PC-3 (cell line): ENCODE measurements at regions not wholly inside any gene's neighbourhood (a gene's known extent, or its start where the extent isn't known, plus 50 kb on each side); places are given as distances from the start of the nearest gene placed in this dataset.
A peak's percentile ranks its signal among the peaks of the same experiment; 100 is the strongest.

Source experiments
- ATAC-seq: fragments of 200-7000 bp; cut with Tn5 transposase; 2 replicates; pipeline ENCODE4 v1.9.1; 2020; ENCODE audit warnings: mild to moderate bottlenecking, moderate library complexity
- BruUV-seq: library from RNA; stranded (reverse); fragments of 400-500 nt; replicated peaks from 2 replicates; lab custom pipeline; 2021; lab: Mats Ljungman, UMichigan
- CTCF ChIA-PET: fragments of 300-600 bp; sonication (Branson Sonifier 250); formaldehyde crosslinking; loops from one replicate; lab custom pipeline; 2022; ENCODE audit warnings: antibody characterized with exemption; lab: Charles Lee
- POLR2A ChIA-PET: fragments of 300-600 bp; sonication (Branson Sonifier 250); formaldehyde crosslinking; loops from one replicate; lab custom pipeline; 2022; ENCODE audit warnings: antibody characterized with exemption; ENCODE audit not compliant: unreplicated experiment; lab: Charles Lee
- DNase-seq: peaks from one replicate; pipeline ENCODE4 v3.0.0-alpha.2; 2015
- H2AFZ ChIP-seq: fragments of 300-600 bp; sonication (generic); 2 replicates; pipeline ENCODE4 v1.6.0; 2016; ENCODE audit warnings: antibody characterized with exemption, low read length
- H3F3A ChIP-seq: fragments of 300-600 bp; sonication (generic); one replicate; pipeline ENCODE4 v1.6.0; 2017; ENCODE audit warnings: antibody characterized with exemption, low read length, control low read depth, mild to moderate bottlenecking; ENCODE audit not compliant: unreplicated experiment
- H3K27ac ChIP-seq: fragments of 300-600 bp; sonication (generic); 2 replicates; pipeline ENCODE4 v1.5.1; 2016; ENCODE audit warnings: mild to moderate bottlenecking, low read length
- H3K27me3 ChIP-seq: fragments of 300-600 bp; sonication (generic); 2 replicates; pipeline ENCODE4 v1.6.1; 2016; ENCODE audit warnings: low read length, mixed read lengths
- H3K36me3 ChIP-seq: fragments of 300-600 bp; sonication (generic); 2 replicates; pipeline ENCODE4 v1.6.1; 2016; ENCODE audit warnings: low read depth, mixed run types, low read length, mixed read lengths
- H3K4me1 ChIP-seq: fragments of 300-600 bp; sonication (generic); 2 replicates; pipeline ENCODE4 v1.5.1; 2016; ENCODE audit warnings: low read length; ENCODE audit not compliant: insufficient read depth
- H3K4me2 ChIP-seq: fragments of 300-600 bp; sonication (generic); 2 replicates; pipeline ENCODE4 v1.6.0; 2016; ENCODE audit warnings: low read length
- H3K4me3 ChIP-seq: fragments of 300-600 bp; sonication (generic); 2 replicates; pipeline ENCODE4 v1.5.1; 2016; ENCODE audit warnings: mild to moderate bottlenecking, low read length, mixed read lengths
- H3K79me2 ChIP-seq: fragments of 300-600 bp; sonication (generic); 2 replicates; pipeline ENCODE4 v1.6.1; 2017; ENCODE audit warnings: low read length, mixed read lengths
- H3K9ac ChIP-seq: fragments of 300-600 bp; sonication (generic); 2 replicates; pipeline ENCODE4 v1.6.0; 2016; ENCODE audit warnings: mild to moderate bottlenecking, low read length
- H3K9me2 ChIP-seq: fragments of 300-600 bp; sonication (generic); replicated peaks from 2 replicates; pipeline ENCODE4 v1.6.1; 2016; ENCODE audit warnings: mixed run types, low read length, mixed read lengths
- H3K9me3 ChIP-seq: fragments of 300-600 bp; sonication (generic); 2 replicates; pipeline ENCODE4 v1.6.1; 2016; ENCODE audit warnings: low read length, mixed read lengths
- H4K20me1 ChIP-seq: fragments of 300-600 bp; sonication (generic); 2 replicates; pipeline ENCODE4 v1.6.1; 2016; ENCODE audit warnings: low read length, mixed read lengths
- EZH2 ChIP-seq: fragments of 300-600 bp; sonication (generic); IDR thresholded peaks from one replicate; pipeline ENCODE4 v1.6.1; 2017; ENCODE audit warnings: antibody characterized with exemption, mild to moderate bottlenecking, low read length; ENCODE audit not compliant: unreplicated experiment
- EZH2phosphoT487 ChIP-seq: fragments of 300-600 bp; sonication (generic); IDR thresholded peaks from 2 replicates; pipeline ENCODE4 v1.6.1; 2018; ENCODE audit warnings: mild to moderate bottlenecking, antibody characterized with exemption, low read length, borderline replicate concordance
- intact Hi-C: fragments of 100-400 bp; cut with micrococcal nuclease; formaldehyde crosslinking; loops from 2 replicates; pipeline ENCODE4 v1.9.0; 2023
- TF ChIP-seq, protein P1 (sequence below): fragments of 300-600 bp; sonication (generic); conservative IDR thresholded peaks from 2 replicates; pipeline ENCODE4 v1.5.1; 2017; ENCODE audit warnings: antibody characterized with exemption, low read depth, mild to moderate bottlenecking, low read length

- BruUV-seq: no TSS peak
- Histone ChIP-seq H3K27me3 (peaks cover 27% of the 10 kb centered on the region), H4K20me1 (no peaks in the 10 kb centered on the region), H3K4me1 (no peaks in the 10 kb centered on the region), H2AFZ (no peak overlapping the region), H3K9ac (no peak overlapping the region), H3K4me2 (no peak overlapping the region), H3K36me3 (no peaks in the 10 kb centered on the region), H3K9me2 (no peaks in the 10 kb centered on the region), H3K79me2 (no peaks in the 10 kb centered on the region), H3K27ac (no peak overlapping the region), H3K4me3 (no peak overlapping the region), H3F3A (no peaks in the 10 kb centered on the region), H3K9me3 (no peaks in the 10 kb centered on the region)
- peak; percentile 65 for DNase-seq
- intact Hi-C loops: loop anchor here (1.0 kb wide), 1 partner anchor 265 kb away; no protein-coding TSS in a partner anchor
- POLR2A ChIA-PET: no interaction called here
- CTCF ChIA-PET: interaction anchor here (0.6 kb wide), 1 partner anchor 1350 kb away, joined by 4 read pairs; no protein-coding TSS in a partner anchor
- TF ChIP-seq, protein P1, sequence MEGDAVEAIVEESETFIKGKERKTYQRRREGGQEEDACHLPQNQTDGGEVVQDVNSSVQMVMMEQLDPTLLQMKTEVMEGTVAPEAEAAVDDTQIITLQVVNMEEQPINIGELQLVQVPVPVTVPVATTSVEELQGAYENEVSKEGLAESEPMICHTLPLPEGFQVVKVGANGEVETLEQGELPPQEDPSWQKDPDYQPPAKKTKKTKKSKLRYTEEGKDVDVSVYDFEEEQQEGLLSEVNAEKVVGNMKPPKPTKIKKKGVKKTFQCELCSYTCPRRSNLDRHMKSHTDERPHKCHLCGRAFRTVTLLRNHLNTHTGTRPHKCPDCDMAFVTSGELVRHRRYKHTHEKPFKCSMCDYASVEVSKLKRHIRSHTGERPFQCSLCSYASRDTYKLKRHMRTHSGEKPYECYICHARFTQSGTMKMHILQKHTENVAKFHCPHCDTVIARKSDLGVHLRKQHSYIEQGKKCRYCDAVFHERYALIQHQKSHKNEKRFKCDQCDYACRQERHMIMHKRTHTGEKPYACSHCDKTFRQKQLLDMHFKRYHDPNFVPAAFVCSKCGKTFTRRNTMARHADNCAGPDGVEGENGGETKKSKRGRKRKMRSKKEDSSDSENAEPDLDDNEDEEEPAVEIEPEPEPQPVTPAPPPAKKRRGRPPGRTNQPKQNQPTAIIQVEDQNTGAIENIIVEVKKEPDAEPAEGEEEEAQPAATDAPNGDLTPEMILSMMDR: peak; percentile 87
- TF ChIP-seq EZH2phosphoT487: no peak
- no peak for TF ChIP-seq EZH2
- ATAC-seq: peak; percentile 50; the same call in 1 of the 2 replicates
Measured at GRCh38 chr11:112555491-112556364, 295.1 kb upstream of the PLET1 start.

- H3K9me3 ChIP-seq: no peaks in the 10 kb centered on the region
- no peaks in the 10 kb centered on the region for H4K20me1 ChIP-seq
- H3K79me2 ChIP-seq: no peaks in the 10 kb centered on the region
- CTCF ChIA-PET: no interaction called here
- TF ChIP-seq EZH2 (no peak), EZH2phosphoT487 (no peak)
- TF ChIP-seq, protein P1: no peak
- peaks cover 27% of the 10 kb centered on the region for H3K27me3 ChIP-seq
- H3K4me3 ChIP-seq: no peak overlapping the region
- H3K9me2 ChIP-seq: no peaks in the 10 kb centered on the region
- H3K4me2 ChIP-seq: no peak overlapping the region
- POLR2A ChIA-PET: no interaction called here
- DNase-seq: no peak
- H3K9ac ChIP-seq: no peak overlapping the region
- no peak for ATAC-seq
- H3F3A ChIP-seq: no peaks in the 10 kb centered on the region
- no peaks in the 10 kb centered on the region for H3K4me1 ChIP-seq
- intact Hi-C loops: no loop called here
- no peak overlapping the region for H3K27ac ChIP-seq
- no TSS peak for BruUV-seq
- no peak overlapping the region for H2AFZ ChIP-seq
- H3K36me3 ChIP-seq: no peaks in the 10 kb centered on the region
Measured at GRCh38 chr11:112558691-112559090, 298.0 kb upstream of the PLET1 start.

GRCh38 chr11:112563808-112564207, 303.1 kb upstream of the PLET1 start:
- TF ChIP-seq EZH2phosphoT487 (no peak), EZH2 (no peak)
- TF ChIP-seq, protein P1: no peak
- no peak overlapping the region for H3K4me2 ChIP-seq
- no peaks in the 10 kb centered on the region for H3K4me1 ChIP-seq
- no peaks in the 10 kb centered on the region for H3K9me2 ChIP-seq
- H2AFZ ChIP-seq: no peak overlapping the region
- intact Hi-C loops: no loop called here
- H3K4me3 ChIP-seq: no peak overlapping the region
- H3F3A ChIP-seq: no peaks in the 10 kb centered on the region
- no peaks in the 10 kb centered on the region for H3K9me3 ChIP-seq
- no peaks in the 10 kb centered on the region for H3K36me3 ChIP-seq
- BruUV-seq: no TSS peak
- H3K9ac ChIP-seq: no peak overlapping the region
- H3K27ac ChIP-seq: no peak overlapping the region
- H4K20me1 ChIP-seq: no peaks in the 10 kb centered on the region
- peaks cover 33% of the 10 kb centered on the region for H3K27me3 ChIP-seq
- ChIA-PET POLR2A (no interaction called here), CTCF (no interaction called here)
- no peaks in the 10 kb centered on the region for H3K79me2 ChIP-seq
- ATAC-seq: no peak
- no peak for DNase-seq
